HG03354 (cell line): ENCODE measurements at regions not wholly inside any gene's neighbourhood (a gene's known extent, or its start where the extent isn't known, plus 50 kb on each side); places are given as distances from the start of the nearest gene placed in this dataset.

Source experiments
- ATAC-seq: cut with Tn5 transposase; IDR thresholded peaks from one replicate; pipeline ENCODE4 v1.9.1; 2021; ENCODE audit warnings: mild to moderate bottlenecking; ENCODE audit not compliant: unreplicated experiment, poor library complexity, severe bottlenecking

- no peak for ATAC-seq
Observed at GRCh38 chr11:43545610-43546009, 134.9 kb upstream of the HSD17B12 start.

GRCh38 chr11:43546561-43547429 is 133.7 kb upstream of the HSD17B12 start:
- ATAC-seq, result no peak

GRCh38 chr11:43547430-43547831 is 133.1 kb upstream of the HSD17B12 start:
- ATAC-seq, result no peak

- ATAC-seq, result no peak
Observed at GRCh38 chr11:43547889-43548381, 132.6 kb upstream of the HSD17B12 start.

GRCh38 chr11:43548916-43549315 is 131.6 kb upstream of the HSD17B12 start:
- ATAC-seq, result no peak

GRCh38 chr11:43549624-43550023 is 130.9 kb upstream of the HSD17B12 start:
- no peak for ATAC-seq

DNA sequence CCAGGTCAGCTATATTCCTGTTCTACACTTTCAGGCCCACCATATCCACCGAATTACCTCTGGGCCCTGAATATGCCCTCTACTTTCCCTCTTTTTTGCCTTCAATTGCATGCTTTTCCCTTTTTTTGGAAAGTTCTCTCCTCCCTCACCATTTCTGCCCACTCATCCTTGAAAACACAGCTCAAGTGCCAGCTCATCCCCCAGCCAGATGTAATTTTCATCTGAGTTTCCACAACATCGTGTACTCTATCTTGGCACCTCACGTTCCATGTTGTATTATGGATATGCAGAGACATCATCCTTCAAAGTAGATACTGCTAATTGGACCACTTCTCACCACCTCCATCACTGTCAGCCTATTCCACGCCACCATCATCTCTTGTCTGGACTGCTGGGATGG is 129.8 kb upstream of the HSD17B12 start:
- no peak for ATAC-seq

GRCh38 chr11:43554148-43554473 is 126.4 kb upstream of the HSD17B12 start:
- ATAC-seq, result no peak

DNA sequence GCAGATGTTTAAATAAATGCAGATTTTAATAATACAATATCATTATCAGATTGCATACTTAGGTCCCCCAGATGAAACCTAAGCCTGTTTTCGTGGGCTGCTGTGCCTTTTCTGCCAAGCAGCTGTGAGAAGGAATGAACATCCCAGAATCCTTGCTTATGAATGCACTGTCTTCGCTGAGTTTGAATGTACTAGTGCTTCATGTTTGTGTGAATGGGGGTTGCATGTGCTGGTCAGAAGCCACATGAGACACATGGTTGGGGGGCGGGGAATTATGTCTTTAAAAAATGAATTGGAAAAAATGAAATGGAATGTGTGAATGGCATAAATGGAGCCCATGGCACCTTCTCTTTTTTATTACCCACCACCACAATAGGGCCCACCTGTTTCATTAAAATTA is 125.4 kb upstream of the HSD17B12 start:
- ATAC-seq, result no peak

DNA sequence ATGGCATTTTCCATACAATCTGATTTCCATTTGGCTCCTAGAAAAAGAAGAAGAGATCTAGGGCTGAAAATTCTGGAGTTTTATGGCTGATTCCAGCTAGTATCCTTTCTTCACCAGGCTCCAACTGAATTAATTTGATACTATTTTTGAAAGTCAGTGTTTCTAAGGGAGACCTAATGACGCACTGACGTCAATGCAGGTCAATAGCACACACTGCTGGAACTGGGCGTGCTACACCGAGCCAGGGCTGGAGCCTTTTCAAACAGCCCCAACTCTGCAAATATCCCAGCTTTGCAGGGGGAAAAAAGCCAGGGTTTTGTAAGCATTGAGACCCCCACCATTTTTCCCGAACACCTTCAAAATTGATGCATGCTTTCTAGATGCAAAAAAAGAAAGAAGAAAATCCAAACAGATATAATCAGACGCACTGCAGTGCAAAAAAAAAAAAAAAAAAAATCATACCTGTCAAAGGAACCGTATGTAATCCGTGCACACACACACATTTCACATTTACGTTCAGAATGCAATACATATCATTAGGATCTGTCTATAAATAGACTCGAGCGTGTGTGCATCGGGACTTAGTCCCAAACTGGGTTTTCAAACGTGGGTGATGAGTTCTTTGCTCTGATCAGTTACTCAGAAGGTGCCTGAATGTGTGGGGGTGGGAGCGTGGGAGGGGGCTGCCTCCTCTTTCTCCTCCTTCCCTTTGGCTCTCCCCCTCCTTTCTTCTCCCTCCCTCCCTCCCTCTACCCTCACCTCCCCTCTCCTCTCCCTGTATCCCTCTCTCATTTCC is 124.5 kb upstream of the HSD17B12 start:
- ATAC-seq, result no peak

DNA sequence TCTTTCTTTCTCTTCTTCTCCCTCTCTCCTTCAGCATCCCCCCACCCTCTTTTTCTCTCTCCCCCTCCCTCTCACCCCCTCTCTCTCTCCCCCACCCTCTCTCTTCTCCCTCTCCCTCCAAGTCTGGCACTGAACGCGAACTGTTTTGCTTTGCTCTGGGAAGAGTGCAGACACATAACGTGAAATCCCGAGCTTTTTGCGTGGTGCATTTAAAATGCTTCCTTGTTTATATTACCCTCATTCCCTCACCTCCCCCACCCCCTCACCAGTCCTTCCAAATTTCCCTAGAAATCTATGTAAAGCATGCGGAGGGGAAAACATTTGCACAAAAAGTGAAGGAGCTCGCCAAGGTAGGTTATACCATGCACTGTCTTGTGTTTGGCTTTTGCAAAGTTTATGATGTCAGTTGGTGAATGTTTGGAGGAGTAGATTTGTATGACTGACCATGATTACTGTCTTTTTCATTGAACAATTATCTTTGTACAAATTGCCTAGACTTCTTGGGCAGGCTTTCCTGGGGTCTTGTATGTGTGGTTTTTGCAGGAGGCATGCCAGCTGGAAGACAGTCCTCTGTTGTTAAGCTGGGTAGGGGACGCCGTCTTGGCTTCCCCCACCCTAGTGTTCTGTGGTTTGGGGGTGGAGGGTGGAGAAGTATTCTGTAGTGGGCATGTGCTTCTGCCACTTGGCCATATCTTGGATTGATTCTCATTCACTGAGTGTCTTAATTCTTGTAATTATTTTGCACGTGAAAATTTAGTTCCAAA is 123.7 kb upstream of the HSD17B12 start:
- no peak for ATAC-seq

GRCh38 chr11:43557553-43558110 is 122.9 kb upstream of the HSD17B12 start:
- ATAC-seq, result no peak

DNA sequence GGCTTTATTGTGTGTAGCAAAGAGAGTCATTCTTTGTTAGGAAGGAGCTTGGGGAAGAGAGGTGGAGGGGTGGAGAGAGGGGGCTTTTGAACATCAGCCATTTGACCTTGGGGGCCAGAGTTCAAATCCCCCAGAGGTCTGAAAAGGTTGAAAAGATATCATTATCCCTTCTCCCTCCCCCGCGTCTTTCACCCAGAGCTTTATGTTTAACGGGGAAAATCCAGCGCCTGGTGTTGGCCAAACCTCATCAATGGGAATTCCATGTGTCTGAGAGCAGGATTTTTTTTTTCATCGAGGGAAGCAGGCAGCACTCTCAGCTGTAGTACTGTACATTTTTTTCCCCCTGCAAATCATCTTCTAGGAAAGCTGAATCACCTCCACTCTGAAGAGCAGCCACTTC is 122.4 kb upstream of the HSD17B12 start:
- ATAC-seq, result no peak

DNA sequence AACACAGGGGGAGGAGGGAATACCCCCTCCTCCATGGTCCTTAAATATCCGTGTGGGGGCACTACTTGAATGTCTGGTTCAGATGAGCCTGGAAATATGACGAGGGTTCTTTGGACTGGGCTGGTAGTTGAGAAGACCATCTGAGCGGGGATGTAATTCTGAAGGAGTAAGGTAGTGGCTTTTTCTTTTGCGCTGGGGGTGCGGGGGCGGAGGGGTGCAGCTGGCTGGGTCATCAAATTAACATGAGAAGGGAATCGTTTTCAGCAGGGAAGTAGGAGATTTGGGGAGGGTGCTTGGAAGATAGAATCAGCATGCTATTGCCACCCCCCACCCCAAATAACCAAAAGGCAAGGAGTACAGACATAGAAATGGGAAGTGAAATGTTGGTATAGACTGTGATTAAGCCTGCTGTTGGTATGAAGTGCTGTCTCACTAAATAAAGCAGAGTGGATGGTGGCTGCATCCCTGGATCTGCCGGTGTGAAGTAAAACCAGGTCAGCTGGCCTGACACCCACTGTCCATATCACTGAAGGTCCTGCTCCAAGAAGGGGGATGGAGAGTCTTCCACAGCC is 121.9 kb upstream of the HSD17B12 start:
- no peak for ATAC-seq

- no peak for ATAC-seq
Observed at GRCh38 chr11:43561832-43562231, 118.7 kb upstream of the HSD17B12 start.

DNA sequence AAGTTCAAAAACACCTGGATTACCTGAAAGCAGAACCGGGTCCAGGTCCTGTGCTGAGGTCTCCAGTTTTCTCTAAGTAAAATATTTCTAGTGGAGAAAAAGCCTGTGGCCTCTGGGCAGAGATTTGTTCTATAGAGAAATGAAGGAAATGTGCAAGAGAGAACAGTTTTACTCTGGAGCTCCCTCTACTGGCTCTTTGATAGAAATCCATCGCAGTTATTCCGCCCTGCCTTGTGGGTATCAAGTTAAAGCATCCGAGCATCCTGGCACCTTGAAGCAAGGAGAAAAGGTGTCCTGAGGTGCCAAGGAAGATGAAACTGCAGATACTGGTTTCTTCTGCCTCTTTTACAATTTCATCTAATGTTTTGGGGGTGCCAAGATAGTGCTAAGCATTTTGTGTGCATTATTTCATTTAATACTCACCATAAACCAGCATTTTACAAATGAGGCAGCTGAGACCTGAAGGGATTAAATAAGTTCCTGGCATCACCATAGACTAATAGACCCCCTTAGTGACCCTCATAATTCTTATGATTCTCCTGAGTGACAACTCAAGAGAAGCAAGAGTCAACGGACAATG is 113.1 kb upstream of the HSD17B12 start:
- ATAC-seq, result peak; percentile 83

DNA sequence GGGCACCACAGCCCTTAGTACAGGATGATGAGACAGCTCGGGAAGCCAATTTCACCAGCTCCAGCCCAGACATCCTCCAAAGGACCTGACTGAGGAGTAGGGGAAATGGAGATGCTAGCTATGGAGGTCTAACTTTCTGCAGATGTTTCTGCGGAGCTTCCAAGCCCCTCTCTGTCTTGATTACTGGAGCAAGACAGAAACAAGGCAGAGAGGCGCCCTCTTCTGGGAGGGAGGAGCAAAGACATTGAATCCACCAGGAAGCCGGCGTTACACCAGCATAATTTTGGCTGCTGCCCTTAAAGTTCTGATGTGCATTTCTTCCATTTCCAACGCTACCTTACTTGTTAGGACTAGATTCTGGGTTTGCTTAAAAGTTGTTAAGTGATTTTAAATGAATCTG is 107.3 kb upstream of the HSD17B12 start:
- no peak for ATAC-seq

DNA sequence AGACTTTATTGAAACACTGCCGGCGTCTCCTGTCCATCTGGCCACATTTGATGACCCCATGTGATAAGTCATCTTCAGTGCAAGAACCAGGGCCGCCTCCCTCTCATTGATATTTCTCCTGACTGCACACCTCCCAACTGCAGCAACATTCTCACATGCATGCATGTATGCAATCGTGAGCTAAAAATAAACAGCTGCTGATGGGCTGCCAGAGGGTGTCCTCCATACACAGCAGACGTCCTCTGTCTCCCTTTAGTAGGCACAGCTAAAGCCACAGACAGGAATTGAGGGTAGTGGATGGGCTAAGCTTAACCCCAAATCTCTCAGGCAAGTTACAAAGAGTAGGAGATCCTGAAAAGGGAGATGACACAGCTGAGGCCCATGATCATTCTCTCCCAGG is 106.7 kb upstream of the HSD17B12 start:
- no peak for ATAC-seq

DNA sequence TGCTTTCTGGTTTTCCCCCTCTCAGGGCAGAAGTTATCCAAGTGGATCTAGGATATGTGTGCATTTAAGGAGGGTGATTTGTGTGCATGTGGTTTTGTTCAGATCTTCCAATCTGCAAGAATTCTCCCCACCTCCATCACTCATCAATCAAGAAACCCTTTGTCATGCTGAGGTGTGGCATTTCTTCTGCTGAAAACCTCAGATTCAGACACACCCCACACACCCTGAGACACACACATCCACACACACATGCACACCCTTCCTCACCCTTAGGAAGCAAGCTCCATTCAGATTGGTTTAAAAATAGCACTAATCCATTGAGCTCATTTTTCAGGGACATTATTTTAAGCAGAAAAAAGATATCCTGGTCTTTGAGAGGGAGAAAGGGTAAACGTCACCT is 106.1 kb upstream of the HSD17B12 start:
- no peak for ATAC-seq
